ENCODE measurements at regions not wholly inside any gene's neighbourhood (a gene's known extent, or its start where the extent isn't known, plus 50 kb on each side); places are given as distances from the start of the nearest gene placed in this dataset.

- Histone ChIP-seq H3K27me3 (ENCODE audit: control insufficient read depth, insufficient read depth, low read length) (no peaks in the 10 kb centered on the region), H3K27ac (ENCODE audit: low read depth in 2 of 2, low read length in 2 of 2) (no peak overlapping the region)
- TF ChIP-seq, protein P1, sequence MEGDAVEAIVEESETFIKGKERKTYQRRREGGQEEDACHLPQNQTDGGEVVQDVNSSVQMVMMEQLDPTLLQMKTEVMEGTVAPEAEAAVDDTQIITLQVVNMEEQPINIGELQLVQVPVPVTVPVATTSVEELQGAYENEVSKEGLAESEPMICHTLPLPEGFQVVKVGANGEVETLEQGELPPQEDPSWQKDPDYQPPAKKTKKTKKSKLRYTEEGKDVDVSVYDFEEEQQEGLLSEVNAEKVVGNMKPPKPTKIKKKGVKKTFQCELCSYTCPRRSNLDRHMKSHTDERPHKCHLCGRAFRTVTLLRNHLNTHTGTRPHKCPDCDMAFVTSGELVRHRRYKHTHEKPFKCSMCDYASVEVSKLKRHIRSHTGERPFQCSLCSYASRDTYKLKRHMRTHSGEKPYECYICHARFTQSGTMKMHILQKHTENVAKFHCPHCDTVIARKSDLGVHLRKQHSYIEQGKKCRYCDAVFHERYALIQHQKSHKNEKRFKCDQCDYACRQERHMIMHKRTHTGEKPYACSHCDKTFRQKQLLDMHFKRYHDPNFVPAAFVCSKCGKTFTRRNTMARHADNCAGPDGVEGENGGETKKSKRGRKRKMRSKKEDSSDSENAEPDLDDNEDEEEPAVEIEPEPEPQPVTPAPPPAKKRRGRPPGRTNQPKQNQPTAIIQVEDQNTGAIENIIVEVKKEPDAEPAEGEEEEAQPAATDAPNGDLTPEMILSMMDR (IDR thresholded peaks at IDR 0.05; ENCODE audit: borderline replicate concordance, extremely low read depth, insufficient read depth) = no peak
Measured at GRCh38 chr3:150307311-150308036, 100.6 kb upstream of the TSC22D2 start.

GRCh38 chr3:150306906-150307305, 101.2 kb upstream of the TSC22D2 start:
- H3K36me3 ChIP-seq (ENCODE audit: control insufficient read depth in 2 of 3, insufficient read depth in 3 of 3, low read length in 3 of 3) = no peaks in the 10 kb centered on the region
- H3K4me3 ChIP-seq (ENCODE audit: low read length in 3 of 3) = no peak overlapping the region
- H3K27ac ChIP-seq (ENCODE audit: low read depth in 2 of 2, low read length in 2 of 2) = no peak overlapping the region
- H3K27me3 ChIP-seq (ENCODE audit: control insufficient read depth, insufficient read depth, low read length) = no peaks in the 10 kb centered on the region
- H3K9ac ChIP-seq (ENCODE audit: low read length in 3 of 3) = no peak overlapping the region
- intact Hi-C loops (cut with DNase I) = no loop called here
- no peak for FAIRE-seq
- TF ChIP-seq, protein P1 (IDR thresholded peaks at IDR 0.05; ENCODE audit: borderline replicate concordance, extremely low read depth, insufficient read depth) = no peak
- DNase-seq = no peak
- no peaks in the 10 kb centered on the region for H3K9me3 ChIP-seq (ENCODE audit: control insufficient read depth in 2 of 3, insufficient read depth in 1 of 3, low read length in 3 of 3)
- no peaks in the 10 kb centered on the region for H3K4me1 ChIP-seq (ENCODE audit: control insufficient read depth in 2 of 3, insufficient read depth in 2 of 3, low read depth in 1 of 3, low read length in 3 of 3)

More at GRCh38 chr3:150307311-150308036, 100.6 kb upstream of the TSC22D2 start:
- Histone ChIP-seq H3K36me3 (ENCODE audit: control insufficient read depth in 2 of 3, insufficient read depth in 3 of 3, low read length in 3 of 3) (no peaks in the 10 kb centered on the region), H3K4me1 (ENCODE audit: control insufficient read depth in 2 of 3, insufficient read depth in 2 of 3, low read depth in 1 of 3, low read length in 3 of 3) (no peaks in the 10 kb centered on the region), H3K9me3 (ENCODE audit: control insufficient read depth in 2 of 3, insufficient read depth in 1 of 3, low read length in 3 of 3) (no peaks in the 10 kb centered on the region), H3K9ac (ENCODE audit: low read length in 3 of 3) (no peak overlapping the region), H3K4me3 (ENCODE audit: low read length in 3 of 3) (no peak overlapping the region)
- no peak for DNase-seq
- no peak for FAIRE-seq
- intact Hi-C loops (cut with DNase I) = no loop called here

- Histone ChIP-seq H3K9ac (ENCODE audit: low read length in 3 of 3) (no peak overlapping the region), H3K27me3 (ENCODE audit: control insufficient read depth, insufficient read depth, low read length) (no peaks in the 10 kb centered on the region), H3K4me3 (ENCODE audit: low read length in 3 of 3) (no peak overlapping the region), H3K36me3 (ENCODE audit: control insufficient read depth in 2 of 3, insufficient read depth in 3 of 3, low read length in 3 of 3) (no peaks in the 10 kb centered on the region), H3K27ac (ENCODE audit: low read depth in 2 of 2, low read length in 2 of 2) (no peak overlapping the region), H3K9me3 (ENCODE audit: control insufficient read depth in 2 of 3, insufficient read depth in 1 of 3, low read length in 3 of 3) (no peaks in the 10 kb centered on the region), H3K4me1 (ENCODE audit: control insufficient read depth in 2 of 3, insufficient read depth in 2 of 3, low read depth in 1 of 3, low read length in 3 of 3) (no peaks in the 10 kb centered on the region)
- intact Hi-C loops (cut with DNase I) = no loop called here
- DNase-seq = no peak
- FAIRE-seq = no peak
- TF ChIP-seq, protein P1 (IDR thresholded peaks at IDR 0.05; ENCODE audit: borderline replicate concordance, extremely low read depth, insufficient read depth) = no peak
Measured at GRCh38 chr3:150306083-150306482, 102.0 kb upstream of the TSC22D2 start.

GRCh38 chr3:150303768-150304167, 104.3 kb upstream of the TSC22D2 start:
- H3K27ac ChIP-seq (ENCODE audit: low read depth in 2 of 2, low read length in 2 of 2) = no peak overlapping the region
- DNase-seq = no peak
- intact Hi-C loops (cut with DNase I) = no loop called here

More at GRCh38 chr3:150303768-150304167, 104.3 kb upstream of the TSC22D2 start:
- TF ChIP-seq, protein P1 (IDR thresholded peaks at IDR 0.05; ENCODE audit: borderline replicate concordance, extremely low read depth, insufficient read depth) = peak; percentile 34
- no peak overlapping the region for H3K9ac ChIP-seq (ENCODE audit: low read length in 3 of 3)
- H3K27me3 ChIP-seq (ENCODE audit: control insufficient read depth, insufficient read depth, low read length) = no peaks in the 10 kb centered on the region
- H3K36me3 ChIP-seq (ENCODE audit: control insufficient read depth in 2 of 3, insufficient read depth in 3 of 3, low read length in 3 of 3) = no peaks in the 10 kb centered on the region
- no peak overlapping the region for H3K4me3 ChIP-seq (ENCODE audit: low read length in 3 of 3)
- no peaks in the 10 kb centered on the region for H3K9me3 ChIP-seq (ENCODE audit: control insufficient read depth in 2 of 3, insufficient read depth in 1 of 3, low read length in 3 of 3)
- H3K4me1 ChIP-seq (ENCODE audit: control insufficient read depth in 2 of 3, insufficient read depth in 2 of 3, low read depth in 1 of 3, low read length in 3 of 3) = no peaks in the 10 kb centered on the region
- no peak for FAIRE-seq

Data from kidney (tissue), 13 donors.